Stimulated activated CD8-positive, alpha-beta memory T cell treated with anti-CD3 and anti-CD28 coated beads, Interleukin-15, amount 100 ng/mL, for 1 hour (primary cell): ENCODE measurements at regions not wholly inside any gene's neighbourhood (a gene's known extent, or its start where the extent isn't known, plus 50 kb on each side); places are given as distances from the start of the nearest gene placed in this dataset.

Source experiments
- DNase-seq: peaks from one replicate; pipeline ENCODE4 v3.0.0-alpha.2; 2020; ENCODE audit warnings: low read depth

- no peak for DNase-seq
Measured at GRCh38 chr6:8578006-8578405, 142.7 kb upstream of the SLC35B3 start.

GRCh38 chr6:8574749-8575468 lies 139.6 kb upstream of the SLC35B3 start:
- no peak for DNase-seq

- no peak for DNase-seq
Measured at GRCh38 chr6:8574311-8574710, 139.0 kb upstream of the SLC35B3 start.

GRCh38 chr6:8570256-8570920 lies 135.0 kb upstream of the SLC35B3 start:
- no peak for DNase-seq

- no peak for DNase-seq
Measured at GRCh38 chr6:8562125-8562524, 126.8 kb upstream of the SLC35B3 start.

GRCh38 chr6:8558953-8559352 lies 123.6 kb upstream of the SLC35B3 start:
- no peak for DNase-seq

- no peak for DNase-seq
Measured at GRCh38 chr6:8557014-8557748, 121.8 kb upstream of the SLC35B3 start.

- no peak for DNase-seq
Measured at GRCh38 chr6:8556370-8557013, 121.1 kb upstream of the SLC35B3 start.

- DNase-seq: no peak
Measured at GRCh38 chr6:8551993-8552392, 116.6 kb upstream of the SLC35B3 start.

- no peak for DNase-seq
Measured at GRCh38 chr6:8551386-8551785, 116.0 kb upstream of the SLC35B3 start.

GRCh38 chr6:8549074-8549790 lies 113.9 kb upstream of the SLC35B3 start:
- no peak for DNase-seq

- DNase-seq: no peak
Measured at GRCh38 chr6:8546496-8546895, 111.2 kb upstream of the SLC35B3 start.

- DNase-seq: no peak
Measured at GRCh38 chr6:8545336-8545735, 110.0 kb upstream of the SLC35B3 start.

GRCh38 chr6:8543714-8544113 lies 108.4 kb upstream of the SLC35B3 start:
- no peak for DNase-seq

- DNase-seq: no peak
Measured at GRCh38 chr6:8539453-8539852, 104.1 kb upstream of the SLC35B3 start.

GRCh38 chr6:8536122-8536521 lies 100.8 kb upstream of the SLC35B3 start:
- DNase-seq: no peak

GRCh38 chr6:8535519-8535918 lies 100.2 kb upstream of the SLC35B3 start:
- DNase-seq: no peak

GRCh38 chr6:8530785-8531435 lies 95.6 kb upstream of the SLC35B3 start:
- DNase-seq: no peak

GRCh38 chr6:8529250-8529649 lies 93.9 kb upstream of the SLC35B3 start:
- no peak for DNase-seq

- no peak for DNase-seq
Measured at GRCh38 chr6:8527818-8528217, 92.5 kb upstream of the SLC35B3 start.

GRCh38 chr6:8526624-8527023 lies 91.3 kb upstream of the SLC35B3 start:
- DNase-seq: no peak
